GM06990 (cell line): ENCODE measurements at regions not wholly inside any gene's neighbourhood (a gene's known extent, or its start where the extent isn't known, plus 50 kb on each side); places are given as distances from the start of the nearest gene placed in this dataset.

ENCODE experiments used
- DNase-seq: peaks from one replicate; pipeline ENCODE4 v3.0.0-alpha.2; 2011; ENCODE audit not compliant: insufficient read length; ENCODE audit errors: extremely low read depth
- H3K27me3 ChIP-seq: replicated peaks from 2 replicates; pipeline ENCODE4 v1.6.0; 2011; ENCODE audit warnings: low read length; ENCODE audit not compliant: control insufficient read depth, insufficient read depth
- H3K36me3 ChIP-seq: 2 replicates; pipeline ENCODE4 v1.5.1; 2011; ENCODE audit warnings: low read length; ENCODE audit not compliant: control insufficient read depth, insufficient read depth
- H3K4me3 ChIP-seq: replicated peaks from 2 replicates; pipeline ENCODE4 v1.5.1; 2011; ENCODE audit warnings: low read depth, mild to moderate bottlenecking, control low read depth, low read length
- TF ChIP-seq, protein P1 (sequence below): IDR thresholded peaks from 2 replicates; pipeline ENCODE4 v1.5.1; 2011; ENCODE audit warnings: low read length, control low read depth, mild to moderate bottlenecking, inconsistent platforms; ENCODE audit not compliant: insufficient read depth, poor library complexity, severe bottlenecking

DNA sequence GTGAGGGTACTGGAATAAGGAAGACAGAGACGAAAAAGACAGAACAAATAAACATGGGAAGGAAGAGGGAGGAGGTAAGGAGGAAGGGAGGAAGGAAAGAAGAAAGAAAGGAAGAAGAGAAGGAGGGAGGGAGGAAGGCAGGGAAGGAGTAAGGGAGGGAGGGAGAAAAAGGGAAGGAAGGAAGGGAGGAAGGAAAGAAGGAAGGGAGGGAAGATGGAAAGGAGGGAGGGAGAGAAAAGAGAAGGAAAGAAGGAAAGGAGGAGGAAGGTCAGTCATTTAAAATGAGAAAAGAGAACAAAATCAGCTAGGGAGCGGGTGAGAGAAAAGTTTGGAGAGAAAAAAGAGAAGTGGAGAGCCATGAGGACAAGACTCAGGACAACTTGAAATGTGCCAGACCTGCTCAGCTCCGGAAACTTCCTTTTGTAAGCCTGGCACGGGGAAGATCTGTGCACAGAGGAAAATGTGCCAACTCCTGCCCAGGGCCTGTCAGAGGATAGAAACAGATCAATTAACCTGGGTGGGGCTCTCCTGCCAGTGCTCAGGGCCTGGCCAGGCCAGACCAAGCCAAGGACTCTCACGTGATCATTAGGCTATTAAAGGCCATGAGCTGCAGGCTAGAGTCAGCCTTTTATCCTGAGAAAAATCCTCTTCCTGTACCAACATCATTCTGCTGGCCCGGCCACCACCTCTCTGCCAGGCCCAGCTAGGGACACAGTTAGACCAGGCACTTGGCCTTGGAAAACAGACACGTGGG lies 50.1 kb upstream of the BCL6 start:
- H3K4me3 ChIP-seq: no peak overlapping the region
- H3K27me3 ChIP-seq: no peaks in the 10 kb centered on the region
- TF ChIP-seq, protein P1, sequence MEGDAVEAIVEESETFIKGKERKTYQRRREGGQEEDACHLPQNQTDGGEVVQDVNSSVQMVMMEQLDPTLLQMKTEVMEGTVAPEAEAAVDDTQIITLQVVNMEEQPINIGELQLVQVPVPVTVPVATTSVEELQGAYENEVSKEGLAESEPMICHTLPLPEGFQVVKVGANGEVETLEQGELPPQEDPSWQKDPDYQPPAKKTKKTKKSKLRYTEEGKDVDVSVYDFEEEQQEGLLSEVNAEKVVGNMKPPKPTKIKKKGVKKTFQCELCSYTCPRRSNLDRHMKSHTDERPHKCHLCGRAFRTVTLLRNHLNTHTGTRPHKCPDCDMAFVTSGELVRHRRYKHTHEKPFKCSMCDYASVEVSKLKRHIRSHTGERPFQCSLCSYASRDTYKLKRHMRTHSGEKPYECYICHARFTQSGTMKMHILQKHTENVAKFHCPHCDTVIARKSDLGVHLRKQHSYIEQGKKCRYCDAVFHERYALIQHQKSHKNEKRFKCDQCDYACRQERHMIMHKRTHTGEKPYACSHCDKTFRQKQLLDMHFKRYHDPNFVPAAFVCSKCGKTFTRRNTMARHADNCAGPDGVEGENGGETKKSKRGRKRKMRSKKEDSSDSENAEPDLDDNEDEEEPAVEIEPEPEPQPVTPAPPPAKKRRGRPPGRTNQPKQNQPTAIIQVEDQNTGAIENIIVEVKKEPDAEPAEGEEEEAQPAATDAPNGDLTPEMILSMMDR: no peak
- H3K36me3 ChIP-seq: no peaks in the 10 kb centered on the region
- no peak for DNase-seq

DNA sequence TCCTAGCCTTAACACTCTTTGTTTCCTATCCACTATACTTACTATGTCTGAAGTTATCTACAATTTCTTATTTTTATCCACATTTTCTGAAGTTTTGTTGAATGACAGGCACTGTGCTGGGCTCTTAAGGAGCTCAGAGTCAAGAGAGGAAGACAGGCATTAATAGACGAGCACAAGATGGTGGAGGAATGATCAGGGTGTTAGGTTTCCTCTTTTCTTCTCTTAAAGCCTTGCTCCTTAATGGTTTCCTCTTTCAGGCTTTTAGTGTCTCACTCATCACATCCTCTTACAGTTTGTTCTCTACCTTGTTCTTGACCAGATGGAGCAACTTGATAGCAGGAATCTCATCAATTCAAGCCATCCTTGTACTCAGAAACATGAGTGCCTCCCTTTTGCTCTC lies 52.9 kb upstream of the BCL6 start:
- DNase-seq: no peak
- Histone ChIP-seq H3K36me3 (no peaks in the 10 kb centered on the region), H3K4me3 (no peak overlapping the region), H3K27me3 (no peaks in the 10 kb centered on the region)
- TF ChIP-seq, protein P1: no peak

DNA sequence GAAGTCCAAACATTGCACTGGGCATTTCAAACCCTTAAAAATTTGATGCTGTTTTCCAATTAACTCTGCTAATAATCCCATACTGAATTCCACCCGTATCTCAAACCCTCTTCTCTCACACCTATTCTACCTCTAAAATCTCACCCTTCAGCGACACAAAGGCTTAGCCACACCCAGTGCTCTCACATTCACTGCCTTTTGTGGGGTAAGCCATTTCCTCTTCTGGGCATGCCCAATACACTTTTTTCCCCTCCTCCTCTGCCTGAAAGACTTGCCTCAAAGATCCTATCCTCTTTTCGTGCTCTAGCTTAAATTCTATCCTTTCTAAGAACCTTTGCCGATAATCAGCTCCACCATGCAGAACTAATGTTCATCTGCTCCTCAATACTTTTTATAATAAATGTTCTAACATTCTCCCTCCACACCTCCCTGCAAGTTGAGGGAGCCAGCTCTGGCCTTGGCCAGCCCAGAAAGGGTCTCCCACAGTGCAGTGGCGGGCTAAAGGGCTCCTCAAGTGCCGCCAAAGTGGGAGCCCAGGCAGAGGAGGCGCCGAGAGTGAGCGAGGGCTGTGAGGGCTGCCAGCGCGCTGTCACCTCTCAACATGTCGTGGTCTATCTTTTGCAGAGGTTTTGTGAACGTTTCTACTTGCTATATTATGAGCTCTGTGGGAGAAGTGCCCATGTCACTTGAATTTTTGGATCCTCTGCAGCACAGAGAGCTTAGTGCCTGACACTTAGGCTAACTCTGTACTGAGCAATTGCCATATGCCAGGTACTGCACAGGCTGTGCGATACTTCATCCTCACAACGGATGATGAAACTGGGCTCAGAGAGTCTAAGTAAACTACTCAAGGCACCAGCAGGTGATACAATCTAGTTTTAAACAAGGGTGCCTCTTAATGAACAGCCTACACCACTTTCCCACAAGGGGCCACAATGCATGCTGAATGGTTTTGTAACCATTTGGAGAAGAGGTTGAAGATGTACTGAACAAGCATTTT lies 53.6 kb upstream of the BCL6 start:
- DNase-seq: no peak
- Histone ChIP-seq H3K36me3 (no peaks in the 10 kb centered on the region), H3K27me3 (no peaks in the 10 kb centered on the region), H3K4me3 (no peak overlapping the region)
- TF ChIP-seq, protein P1: no peak

- no peaks in the 10 kb centered on the region for H3K36me3 ChIP-seq
- no peak overlapping the region for H3K4me3 ChIP-seq
- no peak for DNase-seq
- TF ChIP-seq, protein P1: no peak
- no peaks in the 10 kb centered on the region for H3K27me3 ChIP-seq
Measured at GRCh38 chr3:187799942-187800641, 54.8 kb upstream of the BCL6 start.

GRCh38 chr3:187801152-187801551 lies 55.9 kb upstream of the BCL6 start:
- Histone ChIP-seq H3K4me3 (no peak overlapping the region), H3K36me3 (no peaks in the 10 kb centered on the region), H3K27me3 (no peaks in the 10 kb centered on the region)
- TF ChIP-seq, protein P1: no peak
- no peak for DNase-seq
